HepG2 (cell line): ENCODE measurements at regions not wholly inside any gene's neighbourhood (a gene's known extent, or its start where the extent isn't known, plus 50 kb on each side); places are given as distances from the start of the nearest gene placed in this dataset.

Experiments
- GATA4 ChIP-seq: sonication (generic); IDR thresholded peaks from 2 replicates; pipeline ENCODE4 v1.6.1; 2016; ENCODE audit warnings: antibody characterized with exemption, low read depth, borderline replicate concordance
- HNF4G ChIP-seq, 2 experiments: sonication (generic) in 1 of 2; formaldehyde crosslinking in 1 of 2; IDR thresholded peaks; 2 replicates each; pipeline versions ENCODE4 v1.4.0 to v1.6.1; 2011 to 2020; ENCODE audit warnings: borderline replicate concordance in 2 of 2, low read depth in 2 of 2, mild to moderate bottlenecking in 2 of 2, low read length in 1 of 2, missing genetic modification reagents in 1 of 2, moderate library complexity in 1 of 2
- HNRNPUL1 ChIP-seq: fragments of 200-400 bp; formaldehyde crosslinking; IDR thresholded peaks from 2 replicates; pipeline ENCODE4 v1.6.1; 2017; ENCODE audit warnings: low read depth, mild to moderate bottlenecking, low read length, moderate library complexity
- KDM2A ChIP-seq: sonication (generic); formaldehyde crosslinking; IDR thresholded peaks from 2 replicates; pipeline ENCODE4 v1.4.0; 2020; ENCODE audit warnings: low read depth, missing genetic modification reagents, borderline replicate concordance
- MBD4 ChIP-seq: IDR thresholded peaks from 2 replicates; pipeline ENCODE4 v1.6.1; 2012; ENCODE audit warnings: low read length, inconsistent platforms, borderline replicate concordance
- MIXL1 ChIP-seq: IDR thresholded peaks from 2 replicates; pipeline ENCODE4 v1.6.1; 2016
- RAD21 ChIP-seq: fragments of 450-650 bp; formaldehyde crosslinking; IDR thresholded peaks from 2 replicates; pipeline ENCODE4 v1.5.0; 2020; ENCODE audit warnings: mild to moderate bottlenecking
- SATB2 ChIP-seq: sonication (generic); formaldehyde crosslinking; IDR thresholded peaks from 2 replicates; pipeline ENCODE4 v1.5.0; 2020; ENCODE audit warnings: missing genetic modification reagents
- SMYD3 ChIP-seq: sonication (generic); formaldehyde crosslinking; IDR thresholded peaks from 2 replicates; pipeline ENCODE4 v1.8.1; 2023; ENCODE audit warnings: mild to moderate bottlenecking, missing genetic modification reagents
- ZKSCAN5 ChIP-seq: sonication (generic); formaldehyde crosslinking; IDR thresholded peaks from 2 replicates; pipeline ENCODE4 v1.5.1; 2020; ENCODE audit warnings: mild to moderate bottlenecking, missing genetic modification reagents
- ZNF256 ChIP-seq: sonication (generic); formaldehyde crosslinking; conservative IDR thresholded peaks from 2 replicates; pipeline ENCODE4 v1.4.0; 2020; ENCODE audit warnings: missing genetic modification reagents
- TF ChIP-seq, protein P1 (sequence below): sonication (generic); formaldehyde crosslinking; IDR thresholded peaks from 2 replicates; pipeline ENCODE4 v1.8.1; 2023; ENCODE audit warnings: missing genetic modification reagents, mild to moderate bottlenecking, borderline replicate concordance
- TF ChIP-seq, protein P2 (sequence below): sonication (generic); formaldehyde crosslinking; IDR thresholded peaks from 2 replicates; pipeline ENCODE4 v1.5.0; 2020; ENCODE audit warnings: mild to moderate bottlenecking, missing genetic modification reagents
- TF ChIP-seq, protein P3 (sequence below), 2 experiments: sonication (generic) in 1 of 2; formaldehyde crosslinking in 1 of 2; IDR thresholded peaks; 2 replicates each; pipeline versions ENCODE4 v1.4.0 to v1.6.1; 2018 to 2020; ENCODE audit warnings: missing genetic modification reagents in 2 of 2, borderline replicate concordance in 1 of 2, low read depth in 1 of 2, mild to moderate bottlenecking in 1 of 2, missing biosample characterization in 1 of 2
- TF ChIP-seq, protein P4 (sequence below), 2 experiments: sonication (generic) in 1 of 2; formaldehyde crosslinking in 1 of 2; IDR thresholded peaks; 2 replicates each; pipeline versions ENCODE4 v1.5.1 to v1.6.1; 2011 to 2020; ENCODE audit warnings: borderline replicate concordance in 1 of 2, low read depth in 1 of 2, low read length in 1 of 2, mild to moderate bottlenecking in 1 of 2, missing genetic modification reagents in 1 of 2, moderate library complexity in 1 of 2
- TF ChIP-seq, protein P5 (sequence below): sonication (generic); formaldehyde crosslinking; IDR thresholded peaks from 2 replicates; pipeline ENCODE4 v1.4.0; 2020; ENCODE audit warnings: missing genetic modification reagents, borderline replicate concordance

DNA sequence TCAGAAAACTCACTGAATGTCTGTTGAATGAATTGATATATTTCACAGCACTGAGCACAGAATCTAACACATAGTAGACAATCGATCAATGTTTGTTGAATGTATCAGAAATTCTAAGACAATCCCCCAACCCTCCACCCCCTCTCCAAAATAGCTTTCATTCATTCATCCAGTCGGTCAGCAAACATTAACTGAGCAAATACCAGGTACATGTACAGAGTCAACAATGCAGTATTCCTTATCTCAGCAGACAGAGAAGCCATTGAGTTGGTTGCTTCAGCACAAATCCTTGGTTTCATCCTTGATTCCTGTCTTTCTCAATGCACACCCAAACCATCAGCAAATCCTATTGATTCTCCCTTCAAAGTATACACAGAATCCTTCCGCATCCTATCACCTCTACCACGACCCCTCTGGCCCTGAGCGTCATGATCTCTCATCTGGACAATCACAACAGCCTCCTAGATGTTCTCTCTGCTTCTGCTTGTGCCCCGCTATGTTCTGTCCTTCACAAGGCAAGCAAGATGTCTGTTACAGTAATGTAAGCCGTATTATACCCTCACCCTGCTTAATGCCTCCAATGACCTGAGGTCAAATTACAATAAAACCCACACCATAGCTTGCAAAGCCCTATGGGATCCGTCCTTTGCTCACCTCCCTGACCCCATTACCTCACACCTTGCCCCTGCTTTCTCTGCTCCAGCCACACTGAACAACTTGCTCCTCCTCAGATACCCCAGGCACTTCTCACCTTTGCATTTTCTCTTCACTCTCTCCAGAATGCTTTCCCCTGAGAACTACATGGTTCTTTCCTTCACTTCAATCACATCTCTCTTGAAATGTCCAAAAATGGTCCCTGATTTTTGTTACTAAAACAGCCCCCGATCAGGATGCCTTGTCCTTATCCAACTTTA is 738.1 kb upstream of the TBX3 start (continued):
- TF ChIP-seq HNF4G (IDR thresholded peaks at IDR 0.05; ENCODE audit: borderline replicate concordance, low read depth, low read length): peak; percentile 69
- TF ChIP-seq HNF4G (CRISPR knock-in tag; IDR thresholded peaks at IDR 0.05; ENCODE audit: borderline replicate concordance, low read depth): peak; percentile 58; the same call in 1 of the 2 replicates
- TF ChIP-seq GATA4: peak; percentile 99
- 0 out of 2 replicates have a peak, but pooled peaks have one; percentile 40 for TF ChIP-seq KDM2A
- TF ChIP-seq MBD4: peak; percentile 91
- TF ChIP-seq, protein P1, sequence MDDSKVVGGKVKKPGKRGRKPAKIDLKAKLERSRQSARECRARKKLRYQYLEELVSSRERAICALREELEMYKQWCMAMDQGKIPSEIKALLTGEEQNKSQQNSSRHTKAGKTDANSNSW (CRISPR knock-in tag): peak; percentile 27; the same call in 1 of the 2 replicates
- TF ChIP-seq, protein P2, sequence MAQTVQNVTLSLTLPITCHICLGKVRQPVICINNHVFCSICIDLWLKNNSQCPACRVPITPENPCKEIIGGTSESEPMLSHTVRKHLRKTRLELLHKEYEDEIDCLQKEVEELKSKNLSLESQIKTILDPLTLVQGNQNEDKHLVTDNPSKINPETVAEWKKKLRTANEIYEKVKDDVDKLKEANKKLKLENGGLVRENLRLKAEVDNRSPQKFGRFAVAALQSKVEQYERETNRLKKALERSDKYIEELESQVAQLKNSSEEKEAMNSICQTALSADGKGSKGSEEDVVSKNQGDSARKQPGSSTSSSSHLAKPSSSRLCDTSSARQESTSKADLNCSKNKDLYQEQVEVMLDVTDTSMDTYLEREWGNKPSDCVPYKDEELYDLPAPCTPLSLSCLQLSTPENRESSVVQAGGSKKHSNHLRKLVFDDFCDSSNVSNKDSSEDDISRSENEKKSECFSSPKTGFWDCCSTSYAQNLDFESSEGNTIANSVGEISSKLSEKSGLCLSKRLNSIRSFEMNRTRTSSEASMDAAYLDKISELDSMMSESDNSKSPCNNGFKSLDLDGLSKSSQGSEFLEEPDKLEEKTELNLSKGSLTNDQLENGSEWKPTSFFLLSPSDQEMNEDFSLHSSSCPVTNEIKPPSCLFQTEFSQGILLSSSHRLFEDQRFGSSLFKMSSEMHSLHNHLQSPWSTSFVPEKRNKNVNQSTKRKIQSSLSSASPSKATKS (CRISPR knock-in tag): no peak
- TF ChIP-seq, protein P3, sequence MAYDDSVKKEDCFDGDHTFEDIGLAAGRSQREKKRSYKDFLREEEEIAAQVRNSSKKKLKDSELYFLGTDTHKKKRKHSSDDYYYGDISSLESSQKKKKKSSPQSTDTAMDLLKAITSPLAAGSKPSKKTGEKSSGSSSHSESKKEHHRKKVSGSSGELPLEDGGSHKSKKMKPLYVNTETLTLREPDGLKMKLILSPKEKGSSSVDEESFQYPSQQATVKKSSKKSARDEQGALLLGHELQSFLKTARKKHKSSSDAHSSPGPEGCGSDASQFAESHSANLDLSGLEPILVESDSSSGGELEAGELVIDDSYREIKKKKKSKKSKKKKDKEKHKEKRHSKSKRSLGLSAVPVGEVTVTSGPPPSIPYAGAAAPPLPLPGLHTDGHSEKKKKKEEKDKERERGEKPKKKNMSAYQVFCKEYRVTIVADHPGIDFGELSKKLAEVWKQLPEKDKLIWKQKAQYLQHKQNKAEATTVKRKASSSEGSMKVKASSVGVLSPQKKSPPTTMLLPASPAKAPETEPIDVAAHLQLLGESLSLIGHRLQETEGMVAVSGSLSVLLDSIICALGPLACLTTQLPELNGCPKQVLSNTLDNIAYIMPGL (CRISPR knock-in tag; IDR thresholded peaks at IDR 0.05; ENCODE audit: borderline replicate concordance in 1 of 2, low read depth in 1 of 2): no peak
- TF ChIP-seq, protein P4, sequence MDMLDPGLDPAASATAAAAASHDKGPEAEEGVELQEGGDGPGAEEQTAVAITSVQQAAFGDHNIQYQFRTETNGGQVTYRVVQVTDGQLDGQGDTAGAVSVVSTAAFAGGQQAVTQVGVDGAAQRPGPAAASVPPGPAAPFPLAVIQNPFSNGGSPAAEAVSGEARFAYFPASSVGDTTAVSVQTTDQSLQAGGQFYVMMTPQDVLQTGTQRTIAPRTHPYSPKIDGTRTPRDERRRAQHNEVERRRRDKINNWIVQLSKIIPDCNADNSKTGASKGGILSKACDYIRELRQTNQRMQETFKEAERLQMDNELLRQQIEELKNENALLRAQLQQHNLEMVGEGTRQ (IDR thresholded peaks at IDR 0.05; ENCODE audit: low read depth, low read length): no peak
- TF ChIP-seq, protein P4 (CRISPR knock-in tag; IDR thresholded peaks at IDR 0.05; ENCODE audit: borderline replicate concordance): no peak
- no peak for TF ChIP-seq SATB2 (CRISPR knock-in tag)
- peak; percentile 78; the same call in 1 of the 2 replicates for TF ChIP-seq ZKSCAN5
- TF ChIP-seq, protein P5, sequence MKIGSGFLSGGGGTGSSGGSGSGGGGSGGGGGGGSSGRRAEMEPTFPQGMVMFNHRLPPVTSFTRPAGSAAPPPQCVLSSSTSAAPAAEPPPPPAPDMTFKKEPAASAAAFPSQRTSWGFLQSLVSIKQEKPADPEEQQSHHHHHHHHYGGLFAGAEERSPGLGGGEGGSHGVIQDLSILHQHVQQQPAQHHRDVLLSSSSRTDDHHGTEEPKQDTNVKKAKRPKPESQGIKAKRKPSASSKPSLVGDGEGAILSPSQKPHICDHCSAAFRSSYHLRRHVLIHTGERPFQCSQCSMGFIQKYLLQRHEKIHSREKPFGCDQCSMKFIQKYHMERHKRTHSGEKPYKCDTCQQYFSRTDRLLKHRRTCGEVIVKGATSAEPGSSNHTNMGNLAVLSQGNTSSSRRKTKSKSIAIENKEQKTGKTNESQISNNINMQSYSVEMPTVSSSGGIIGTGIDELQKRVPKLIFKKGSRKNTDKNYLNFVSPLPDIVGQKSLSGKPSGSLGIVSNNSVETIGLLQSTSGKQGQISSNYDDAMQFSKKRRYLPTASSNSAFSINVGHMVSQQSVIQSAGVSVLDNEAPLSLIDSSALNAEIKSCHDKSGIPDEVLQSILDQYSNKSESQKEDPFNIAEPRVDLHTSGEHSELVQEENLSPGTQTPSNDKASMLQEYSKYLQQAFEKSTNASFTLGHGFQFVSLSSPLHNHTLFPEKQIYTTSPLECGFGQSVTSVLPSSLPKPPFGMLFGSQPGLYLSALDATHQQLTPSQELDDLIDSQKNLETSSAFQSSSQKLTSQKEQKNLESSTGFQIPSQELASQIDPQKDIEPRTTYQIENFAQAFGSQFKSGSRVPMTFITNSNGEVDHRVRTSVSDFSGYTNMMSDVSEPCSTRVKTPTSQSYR (CRISPR knock-in tag): peak; percentile 91
- no peak for TF ChIP-seq SMYD3 (CRISPR knock-in tag)
- no peak for TF ChIP-seq HNRNPUL1
- TF ChIP-seq MIXL1 (CRISPR knock-in tag): peak; percentile 83; the same call in 1 of the 2 replicates
- TF ChIP-seq ZNF256 (CRISPR knock-in tag): no peak
- no peak; the same call in 1 of the 2 replicates for TF ChIP-seq RAD21 (CRISPR knock-in tag)
